HG02884 (cell line): ENCODE measurements at regions not wholly inside any gene's neighbourhood (a gene's known extent, or its start where the extent isn't known, plus 50 kb on each side); places are given as distances from the start of the nearest gene placed in this dataset.

Source experiments
- ATAC-seq: cut with Tn5 transposase; IDR thresholded peaks from one replicate; pipeline ENCODE4 v1.9.1; 2021; ENCODE audit warnings: mild to moderate bottlenecking, moderate library complexity; ENCODE audit not compliant: unreplicated experiment

- no peak for ATAC-seq
Measured at GRCh38 chr10:31754803-31755624, 173.6 kb downstream of the ARHGAP12 start.

- no peak for ATAC-seq
Measured at GRCh38 chr10:31753681-31754080, 174.9 kb downstream of the ARHGAP12 start.

GRCh38 chr10:31752170-31752569, 176.5 kb downstream of the ARHGAP12 start:
- no peak for ATAC-seq

GRCh38 chr10:31751738-31752080, 176.9 kb downstream of the ARHGAP12 start:
- ATAC-seq: no peak

- ATAC-seq: no peak
Measured at GRCh38 chr10:31751051-31751737, 177.4 kb downstream of the ARHGAP12 start.

- ATAC-seq: no peak
Measured at GRCh38 chr10:31749981-31750840, 178.4 kb downstream of the ARHGAP12 start.

- no peak for ATAC-seq
Measured at GRCh38 chr10:31749301-31749700, 179.3 kb downstream of the ARHGAP12 start.

- peak; percentile 47 for ATAC-seq
Measured at GRCh38 chr10:31745612-31746376, 182.8 kb downstream of the ARHGAP12 start.

- ATAC-seq: no peak
Measured at GRCh38 chr10:31744025-31744424, 184.6 kb downstream of the ARHGAP12 start.

- ATAC-seq: no peak
Measured at GRCh38 chr10:31742255-31742654, 186.4 kb downstream of the ARHGAP12 start.

GRCh38 chr10:31741473-31741872, 187.2 kb downstream of the ARHGAP12 start:
- no peak for ATAC-seq

- ATAC-seq: no peak
Measured at GRCh38 chr10:31739711-31740110, 188.9 kb downstream of the ARHGAP12 start.

- ATAC-seq: no peak
Measured at GRCh38 chr10:31739146-31739545, 189.5 kb downstream of the ARHGAP12 start.

- ATAC-seq: no peak
Measured at GRCh38 chr10:31731711-31732110, 196.9 kb downstream of the ARHGAP12 start.

GRCh38 chr10:31730776-31731175, 197.9 kb downstream of the ARHGAP12 start:
- no peak for ATAC-seq

GRCh38 chr10:31728698-31729224, 199.9 kb downstream of the ARHGAP12 start:
- no peak for ATAC-seq

- ATAC-seq: no peak
Measured at GRCh38 chr10:31725436-31725835, 203.2 kb downstream of the ARHGAP12 start.

GRCh38 chr10:31724296-31724695, 204.3 kb downstream of the ARHGAP12 start:
- ATAC-seq: no peak

GRCh38 chr10:31723106-31723750, 205.4 kb downstream of the ARHGAP12 start:
- no peak for ATAC-seq

- ATAC-seq: no peak
Measured at GRCh38 chr10:31721096-31721495, 207.5 kb downstream of the ARHGAP12 start.
